GM18867 (cell line): ENCODE measurements at regions not wholly inside any gene's neighbourhood (a gene's known extent, or its start where the extent isn't known, plus 50 kb on each side); places are given as distances from the start of the nearest gene placed in this dataset.

Experiments
- ATAC-seq: cut with Tn5 transposase; IDR thresholded peaks from one replicate; pipeline ENCODE4 v1.9.1; 2021; ENCODE audit warnings: mild to moderate bottlenecking, moderate library complexity; ENCODE audit not compliant: unreplicated experiment

- ATAC-seq, result no peak
Measured at GRCh38 chr5:3734632-3735031, 139.0 kb downstream of the IRX1 start.

GRCh38 chr5:3736466-3736865, 140.8 kb downstream of the IRX1 start:
- ATAC-seq, result no peak

GRCh38 chr5:3736926-3737325, 141.3 kb downstream of the IRX1 start:
- no peak for ATAC-seq

GRCh38 chr5:3738919-3739318, 143.3 kb downstream of the IRX1 start:
- ATAC-seq, result no peak

DNA sequence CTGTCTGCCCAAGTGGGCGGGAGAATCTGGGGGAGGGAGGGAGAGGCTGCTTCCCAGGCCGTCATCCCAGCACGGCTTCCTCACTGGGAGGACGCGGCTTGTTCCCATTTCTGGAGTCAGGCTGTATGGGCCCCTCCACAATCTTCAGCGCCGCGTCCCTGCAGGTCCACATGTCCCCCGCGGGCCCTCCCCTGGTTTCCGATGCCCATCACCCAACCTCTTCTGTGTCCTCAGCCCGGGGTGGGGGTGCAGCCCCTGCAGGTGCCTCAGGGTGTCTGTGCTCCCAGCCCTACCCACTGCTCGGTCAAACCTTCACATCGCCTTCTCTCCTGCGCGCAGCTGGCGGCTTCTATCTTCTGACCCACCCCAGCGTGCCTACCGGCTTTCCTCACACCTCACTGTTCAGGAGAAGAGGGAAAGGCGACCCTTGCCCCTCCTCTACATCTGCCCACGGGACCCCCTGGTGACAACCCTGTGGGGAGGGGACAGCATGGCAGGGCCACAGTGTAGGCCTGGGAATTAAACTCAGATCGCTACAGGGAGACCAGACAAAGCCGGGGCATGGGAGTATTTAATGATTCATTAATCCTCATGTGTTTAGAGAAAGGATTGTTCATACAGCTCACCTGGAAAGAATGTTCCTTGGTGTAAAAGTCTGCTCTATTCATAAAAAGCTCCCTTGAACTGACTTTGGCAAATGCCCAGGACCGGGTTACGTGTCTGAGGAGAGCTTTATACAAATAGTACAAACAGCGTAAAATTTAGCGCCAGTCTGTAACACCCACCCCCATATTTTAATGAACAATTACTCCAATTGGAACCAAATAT, 145.1 kb downstream of the IRX1 start:
- ATAC-seq, result no peak

DNA sequence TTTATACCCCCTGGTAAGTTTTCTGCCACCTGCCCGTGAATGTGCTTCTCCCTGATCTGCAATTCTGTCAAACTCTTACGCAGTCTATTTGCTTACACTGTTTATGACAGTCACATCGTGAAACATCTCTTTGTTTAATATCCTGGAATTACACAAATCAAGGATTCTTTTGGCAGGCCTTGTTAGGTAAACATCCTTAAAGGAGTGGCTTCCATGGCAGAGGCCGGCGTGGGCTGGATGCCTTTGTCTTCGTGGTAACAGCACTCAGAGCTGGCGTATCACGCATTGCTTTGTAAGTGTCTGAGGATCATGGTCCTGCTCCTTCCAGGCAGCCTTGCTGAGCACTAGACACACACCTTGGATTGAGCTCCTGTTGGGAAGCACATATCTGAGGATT, 145.7 kb downstream of the IRX1 start:
- ATAC-seq, result no peak

DNA sequence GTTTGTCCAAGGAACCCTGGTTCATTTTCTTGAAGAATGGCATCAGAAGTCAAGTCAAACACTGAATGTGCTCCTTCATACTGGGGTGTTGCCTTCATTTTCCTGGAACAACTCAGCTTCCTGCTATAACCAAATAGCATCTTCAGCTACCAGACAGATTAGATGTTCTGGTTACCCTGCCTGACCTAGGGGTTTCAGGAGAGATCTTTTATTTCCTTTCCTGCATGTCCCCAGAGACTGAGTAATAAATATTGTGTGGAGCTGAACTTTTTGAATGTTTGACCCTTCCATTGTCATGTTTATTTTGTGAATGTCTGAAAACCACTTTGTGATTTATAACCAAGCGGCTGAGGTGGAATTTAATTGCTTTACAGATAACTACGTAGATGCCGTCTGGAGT, 147.1 kb downstream of the IRX1 start:
- ATAC-seq, result no peak

- ATAC-seq, result no peak
Measured at GRCh38 chr5:3751846-3752245, 156.2 kb downstream of the IRX1 start.

- no peak for ATAC-seq
Measured at GRCh38 chr5:3778000-3778550, 182.4 kb downstream of the IRX1 start.

- no peak for ATAC-seq
Measured at GRCh38 chr5:3778945-3779344, 183.3 kb downstream of the IRX1 start.

GRCh38 chr5:3780278-3780677, 184.6 kb downstream of the IRX1 start:
- ATAC-seq, result no peak

GRCh38 chr5:3780907-3781306, 185.3 kb downstream of the IRX1 start:
- ATAC-seq, result no peak

- no peak for ATAC-seq
Measured at GRCh38 chr5:3784854-3785253, 189.2 kb downstream of the IRX1 start.

DNA sequence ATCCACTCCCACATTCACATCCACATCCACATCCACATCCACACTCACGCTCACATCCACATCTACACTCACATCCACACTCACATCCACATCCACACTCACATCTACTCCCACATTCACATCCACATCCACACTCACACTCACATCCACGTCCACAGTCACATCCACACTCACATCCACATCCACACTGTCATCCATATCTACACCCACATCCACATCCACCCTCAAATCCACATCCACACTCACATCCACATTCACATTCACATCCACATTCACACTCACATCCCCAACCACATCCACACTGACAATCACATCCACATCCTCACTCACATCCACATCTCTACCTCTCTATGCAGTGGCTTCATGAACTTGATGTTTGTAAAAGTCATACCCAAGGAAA, 190.5 kb downstream of the IRX1 start:
- ATAC-seq, result no peak

DNA sequence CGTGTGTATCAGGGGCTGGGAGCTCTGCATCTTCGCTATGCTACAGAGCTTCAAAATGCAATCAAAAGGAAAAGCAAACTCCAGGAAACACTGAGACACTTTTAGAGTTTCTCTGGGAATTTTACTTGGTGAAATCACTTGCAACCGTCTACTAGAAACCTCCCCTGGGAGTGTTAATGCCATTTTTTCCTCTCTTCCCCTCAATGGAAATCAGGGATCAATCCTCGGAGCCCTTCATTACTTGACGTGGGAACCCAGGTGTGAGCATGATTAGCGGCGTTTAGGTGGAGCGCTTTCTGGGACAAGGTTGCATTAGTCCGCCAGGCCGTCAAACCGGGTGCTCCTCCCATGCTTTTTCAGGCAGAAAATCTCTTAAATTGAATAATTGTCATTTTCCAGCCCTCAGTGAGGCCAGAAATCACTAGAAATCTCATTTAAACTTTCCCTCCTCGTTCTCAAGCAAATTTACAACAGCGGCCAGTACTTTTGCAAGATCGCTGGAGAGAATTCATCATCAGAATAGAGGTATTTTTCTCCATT, 191.3 kb downstream of the IRX1 start:
- no peak for ATAC-seq

DNA sequence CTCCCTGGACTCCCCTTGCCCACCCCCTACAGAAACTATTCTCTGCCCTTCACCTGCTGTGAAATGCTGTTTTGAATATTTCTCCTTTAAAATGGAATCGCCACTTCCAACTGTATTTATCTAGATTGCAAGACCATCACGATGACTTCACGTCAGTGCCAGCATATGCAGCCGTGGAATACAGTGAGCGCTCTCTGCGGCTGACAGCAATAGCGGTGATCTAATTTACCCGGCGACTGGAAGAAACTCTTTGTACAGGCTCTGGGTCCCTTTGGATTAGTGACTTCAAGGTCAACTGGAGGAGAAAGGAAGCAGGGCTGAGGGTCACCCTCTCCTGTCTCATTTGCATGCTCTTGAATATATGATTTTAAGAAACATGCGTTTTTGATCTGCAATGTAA, 192.0 kb downstream of the IRX1 start:
- no peak for ATAC-seq

DNA sequence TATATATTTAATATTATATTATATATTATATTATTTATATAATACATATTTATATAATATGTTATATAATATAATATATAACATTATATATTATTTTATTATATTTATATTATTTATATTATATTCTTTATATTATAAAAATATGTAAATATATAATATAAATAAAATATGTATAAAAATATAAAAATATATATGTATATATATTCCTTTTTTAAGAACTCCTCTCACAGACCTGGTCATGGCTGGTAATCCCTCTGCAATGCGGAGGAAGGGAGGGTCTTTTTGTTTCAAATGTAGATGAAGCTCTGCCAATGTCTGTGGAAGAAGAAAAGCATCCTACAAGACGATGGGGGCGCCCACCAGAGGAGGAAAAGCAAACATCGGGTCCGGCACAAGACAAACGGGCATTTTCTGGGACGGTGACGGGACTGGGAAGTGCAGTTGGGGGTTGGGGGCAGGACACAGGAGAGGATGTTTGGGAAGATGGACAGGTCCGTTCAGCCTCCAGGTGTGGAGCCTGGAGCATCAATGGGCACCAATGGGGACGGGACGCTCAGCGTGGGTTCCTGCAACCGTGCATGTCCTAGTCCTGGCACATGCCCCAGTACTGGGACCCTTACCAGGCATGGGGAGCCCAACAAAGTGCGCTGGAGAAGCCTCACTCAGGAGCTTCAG, 194.0 kb downstream of the IRX1 start:
- ATAC-seq, result no peak

DNA sequence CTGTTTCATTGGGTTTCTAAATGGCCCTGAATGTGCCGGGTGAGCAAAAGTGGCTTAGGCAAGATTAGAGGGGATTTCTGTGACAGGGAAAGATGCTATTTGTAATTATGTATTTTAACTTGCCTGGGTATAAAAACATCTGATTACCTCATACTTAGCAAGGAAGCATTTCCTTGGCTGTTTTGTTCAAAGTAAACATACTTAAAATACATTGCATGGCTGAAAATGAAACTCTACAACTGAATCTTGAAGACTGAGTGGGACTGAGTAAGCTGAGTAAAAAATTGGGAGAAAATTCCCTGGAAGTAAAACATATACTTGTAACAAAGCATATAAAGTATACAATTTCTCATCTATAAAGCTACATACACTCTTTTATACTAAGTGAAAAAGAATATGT, 197.5 kb downstream of the IRX1 start:
- no peak for ATAC-seq

DNA sequence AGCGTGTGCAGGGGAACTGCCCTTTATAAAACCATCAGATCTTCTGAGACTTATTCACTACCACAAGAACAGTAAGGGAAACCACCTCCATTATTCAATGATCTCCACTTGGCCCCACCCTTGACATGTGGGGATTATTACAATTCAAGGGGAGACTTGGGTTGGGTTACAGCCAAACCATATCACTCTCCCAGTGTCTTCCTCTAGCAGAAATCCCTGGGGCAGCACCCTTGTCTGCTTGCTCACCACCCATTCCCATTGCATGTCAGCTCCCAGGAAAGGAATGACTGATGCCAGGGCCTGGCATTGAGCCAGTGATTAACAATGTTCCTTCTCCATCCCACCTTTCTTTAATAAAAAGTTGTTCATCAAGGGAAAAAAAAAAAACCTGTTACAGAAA, 199.0 kb downstream of the IRX1 start:
- ATAC-seq, result no peak

GRCh38 chr5:3796736-3797135, 201.1 kb downstream of the IRX1 start:
- ATAC-seq, result no peak

DNA sequence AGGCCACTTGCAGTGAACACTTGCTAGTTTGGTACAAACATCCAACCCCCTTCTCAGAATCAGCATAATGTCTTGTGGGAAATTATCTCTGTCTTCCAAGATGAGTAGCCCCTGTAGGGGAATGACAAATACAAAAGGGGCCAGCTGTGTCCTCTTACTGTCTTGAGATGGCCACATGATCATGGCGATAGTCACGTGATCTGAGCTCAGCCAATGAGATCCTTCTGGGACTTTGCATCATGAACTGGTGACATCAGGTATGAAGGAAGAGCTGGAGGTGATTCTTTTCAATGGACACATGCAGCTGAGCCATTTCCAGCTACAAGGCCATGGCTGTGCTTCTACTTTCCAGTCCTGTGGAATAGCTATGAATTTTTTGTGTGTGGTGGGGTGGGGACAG, 206.3 kb downstream of the IRX1 start:
- ATAC-seq, result no peak

GRCh38 chr5:3809455-3809854, 213.8 kb downstream of the IRX1 start:
- no peak for ATAC-seq
